ELF-1 (cell line): ENCODE measurements at regions not wholly inside any gene's neighbourhood (a gene's known extent, or its start where the extent isn't known, plus 50 kb on each side); places are given as distances from the start of the nearest gene placed in this dataset.
A peak's percentile ranks its signal among the peaks of the same experiment; 100 is the strongest.
"Not testable (repeated sequence)": the region's sequence is repeated elsewhere in the genome, so short reads cannot be mapped to it uniquely, and the experiment has no call there.

ENCODE experiments used
- DNase-seq: peaks from one replicate; pipeline ENCODE4 v3.0.0-alpha.2; 2016; ENCODE audit warnings: low read depth, low spot score

DNA sequence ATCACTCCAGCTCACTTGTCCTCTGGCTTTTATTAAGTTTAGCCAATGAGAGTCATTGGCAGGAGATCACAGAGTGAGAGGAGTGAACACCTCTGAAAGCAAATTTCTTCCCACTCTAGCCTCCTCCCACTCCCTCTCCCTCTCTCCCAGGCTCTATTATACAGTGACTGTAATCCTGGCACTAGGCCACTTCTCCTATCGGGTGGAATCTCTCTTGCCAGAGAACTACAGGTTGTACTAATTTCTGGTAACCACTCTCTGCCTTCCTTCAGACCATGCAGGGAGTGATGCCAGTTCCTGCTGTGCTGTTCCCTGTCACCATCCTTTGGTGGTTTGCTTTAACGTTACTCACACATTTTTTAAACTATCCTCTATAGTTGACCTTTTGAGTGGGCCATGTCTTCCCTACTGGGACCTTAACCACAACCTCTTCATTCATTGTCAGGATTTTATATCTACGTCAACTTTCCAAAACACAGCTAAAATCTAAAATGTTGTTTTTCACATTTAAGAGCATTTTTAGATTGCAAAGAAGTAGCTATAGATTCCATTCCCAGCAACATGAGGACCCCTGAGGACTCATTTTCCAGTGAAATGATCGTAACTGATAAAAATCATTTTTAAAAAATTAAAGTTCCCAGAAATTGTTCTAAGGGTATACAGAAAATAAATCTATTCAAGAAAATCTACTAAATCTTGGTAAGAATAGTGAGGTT lies 217.1 kb downstream of the MREG start:
- no peak for DNase-seq

DNA sequence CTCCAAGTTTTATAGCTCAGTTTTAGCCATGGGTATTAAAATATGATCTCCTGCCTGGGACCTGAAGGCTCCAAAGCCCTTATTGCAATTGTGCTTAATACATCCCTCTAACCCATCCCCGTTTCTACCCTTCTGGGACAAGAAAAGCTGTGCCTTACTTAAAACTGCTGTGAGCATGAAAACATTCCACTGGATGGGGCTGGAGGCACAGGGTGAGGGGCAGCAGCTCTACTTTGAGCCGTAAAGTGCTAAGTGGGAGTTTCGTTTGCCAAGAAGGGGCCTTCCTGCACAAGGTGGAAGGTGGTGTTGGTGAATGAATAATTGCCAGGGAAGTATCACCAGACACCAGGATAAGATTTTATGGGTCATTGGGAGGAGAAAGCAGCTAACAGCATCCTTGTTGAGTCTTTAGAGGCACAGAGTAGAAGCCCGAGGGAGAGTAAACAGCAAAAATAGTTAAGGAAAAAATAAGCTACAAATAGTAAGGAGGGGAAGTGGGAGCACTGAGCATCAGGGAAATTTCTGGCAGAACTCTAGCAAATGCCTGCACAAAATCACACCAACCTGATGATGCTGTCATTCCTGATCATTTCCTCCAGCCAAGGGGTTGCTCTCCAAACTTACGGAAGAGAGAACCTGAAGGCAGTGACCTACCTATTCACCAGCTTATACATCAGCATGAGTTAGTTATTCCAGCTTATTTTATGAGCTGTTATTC lies 218.4 kb downstream of the MREG start:
- DNase-seq = peak; percentile 72

DNA sequence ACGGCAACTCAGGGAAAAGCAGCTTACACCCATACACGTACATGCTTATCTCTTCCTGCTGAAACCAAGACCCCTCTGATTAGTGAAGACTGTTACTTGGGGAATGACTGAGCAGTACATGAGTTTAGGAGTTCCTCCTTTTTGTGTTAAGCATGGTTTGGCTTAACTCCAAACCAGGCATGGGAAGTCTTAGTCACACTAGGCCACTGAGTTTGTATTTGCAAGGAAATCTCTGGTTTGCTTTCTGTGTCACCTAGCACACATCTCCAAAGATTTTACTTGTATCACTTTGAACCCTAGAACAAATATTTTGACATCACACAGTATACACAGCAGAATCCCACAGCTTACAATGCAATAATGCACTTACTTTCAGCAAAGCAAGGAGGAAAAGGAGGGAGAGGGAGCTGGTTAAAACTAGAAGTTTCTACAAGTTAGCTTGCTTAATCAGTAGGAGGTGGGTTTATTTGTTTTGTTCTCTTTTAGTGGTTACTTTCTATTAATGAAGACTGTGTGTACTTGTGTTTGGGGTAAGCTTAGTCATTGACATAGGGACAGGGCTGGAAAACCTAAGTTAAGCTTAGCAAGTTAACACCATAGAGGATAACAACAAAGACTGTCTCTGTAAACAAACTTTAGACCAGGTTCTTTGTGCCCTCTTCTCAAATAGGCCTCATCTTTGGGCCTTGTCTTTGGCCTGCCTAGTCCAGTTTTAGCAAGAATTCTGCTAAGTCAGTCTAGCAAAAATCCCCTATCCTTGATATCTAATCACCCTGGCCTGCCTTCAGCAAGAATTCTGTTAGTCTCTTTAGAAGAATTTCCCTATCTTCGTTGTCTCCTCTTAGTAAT lies 219.4 kb downstream of the MREG start:
- peak; percentile 35 for DNase-seq

DNA sequence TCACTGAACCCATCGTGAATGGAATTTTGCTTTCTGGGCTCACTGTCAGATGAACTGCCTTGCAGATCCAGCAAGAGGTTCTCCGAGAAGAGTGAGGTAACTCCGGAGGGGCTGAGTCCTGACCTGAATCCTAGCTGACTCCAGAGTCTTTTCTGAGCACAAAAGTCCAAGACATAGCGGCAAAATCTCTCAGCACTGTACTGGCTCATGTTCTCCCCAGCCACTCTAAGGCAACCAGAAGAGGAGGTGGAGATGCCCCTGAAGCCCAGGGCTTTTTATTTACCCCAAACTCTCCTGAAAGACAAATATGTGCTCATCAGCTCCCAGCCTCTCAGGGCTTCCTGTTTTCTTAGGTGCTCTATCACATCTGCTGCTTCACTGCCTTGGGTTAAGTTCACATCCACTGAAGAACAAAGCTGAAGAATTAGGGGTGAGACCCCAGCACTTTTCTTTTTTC lies 221.8 kb downstream of the MREG start:
- DNase-seq = no peak

DNA sequence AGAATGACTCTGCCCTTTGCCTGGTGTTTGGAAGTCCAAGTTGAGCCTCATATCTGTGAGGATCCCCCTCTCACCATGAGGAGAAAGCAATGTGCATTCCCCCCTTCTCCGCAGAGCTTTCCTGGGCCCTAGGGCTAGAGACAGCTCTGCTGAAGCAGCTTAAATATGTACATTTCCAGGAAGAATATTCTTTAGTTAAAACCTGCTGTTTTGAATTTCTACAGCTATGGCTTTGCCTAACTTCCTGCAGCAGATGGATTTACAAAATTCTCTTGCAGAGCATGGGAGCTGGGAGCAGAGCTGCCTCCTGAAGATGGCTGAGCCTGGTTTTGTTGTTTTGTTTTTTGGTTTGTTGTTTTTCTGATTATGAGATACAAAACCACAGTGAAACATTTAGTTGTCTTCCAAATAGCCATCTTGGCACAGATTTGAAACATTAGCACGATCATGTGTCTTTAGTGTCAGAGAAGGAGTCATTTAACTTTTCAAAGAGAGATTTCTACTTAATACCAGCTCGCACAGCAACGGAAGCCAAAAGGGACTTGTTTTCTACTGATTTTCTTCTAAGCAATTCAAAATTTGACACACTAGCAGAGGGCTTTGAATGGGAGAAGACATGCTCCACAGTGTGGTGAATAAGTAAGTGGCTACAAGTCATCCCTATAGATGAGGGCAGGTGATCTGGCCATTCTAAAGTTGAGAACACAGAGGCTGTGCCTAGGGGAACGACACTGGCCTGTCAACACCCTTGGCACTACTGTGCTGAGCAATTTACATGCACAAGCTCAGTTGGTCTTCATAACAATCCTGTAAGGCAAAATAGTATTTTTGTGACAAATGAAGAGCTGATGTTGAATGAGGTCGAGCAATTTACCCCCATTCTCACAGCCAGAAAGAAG lies 222.6 kb downstream of the MREG start:
- DNase-seq = no peak

DNA sequence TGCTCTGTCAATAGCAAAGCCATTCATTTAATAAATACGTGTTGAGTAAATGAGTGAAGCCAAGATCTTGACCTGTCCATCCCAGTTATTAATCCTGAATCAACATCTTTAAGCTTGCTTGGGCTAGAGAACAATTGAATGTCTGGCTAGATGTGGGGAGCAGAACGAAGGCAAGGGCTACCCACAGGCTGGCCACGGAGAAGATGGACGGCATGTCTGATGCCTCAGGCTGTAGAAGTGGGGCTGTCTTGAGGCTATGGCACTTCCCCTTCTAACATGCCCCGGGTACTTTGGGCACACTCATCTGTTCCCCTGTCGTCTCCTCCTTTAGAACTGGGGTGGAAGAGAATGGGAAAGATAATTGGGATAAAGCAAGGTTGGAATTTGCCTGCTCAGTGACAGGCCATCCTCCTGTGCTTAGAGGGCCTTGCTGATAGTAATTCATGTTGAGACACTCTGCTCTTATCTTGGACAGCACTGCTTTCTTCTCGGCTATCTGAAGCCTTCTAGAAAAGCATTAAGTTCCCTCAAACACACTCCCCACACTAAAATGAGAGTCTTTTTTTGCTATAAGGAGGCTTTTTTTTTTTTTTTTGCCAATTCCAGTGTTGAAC lies 225.7 kb downstream of the MREG start:
- DNase-seq = peak; percentile 10

DNA sequence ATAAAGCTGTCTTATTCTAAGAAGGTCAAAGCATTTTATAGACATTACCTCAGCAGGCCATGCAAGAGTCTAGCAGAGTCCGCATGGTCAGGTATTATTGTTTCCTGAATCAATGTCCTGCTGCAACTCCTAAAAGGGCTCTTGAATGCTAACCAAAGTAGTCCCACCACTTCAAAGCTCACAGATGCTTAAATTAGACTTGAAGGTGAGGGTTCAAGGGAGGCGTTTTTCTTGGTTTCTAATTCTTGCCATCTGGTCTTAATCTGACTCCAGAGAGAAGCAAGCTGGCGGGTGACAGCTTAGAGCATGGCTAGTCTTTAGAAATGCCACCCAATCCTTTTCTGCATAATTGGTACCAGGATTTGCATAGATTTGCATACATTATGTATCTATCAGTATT lies 226.3 kb downstream of the MREG start:
- no peak for DNase-seq

DNA sequence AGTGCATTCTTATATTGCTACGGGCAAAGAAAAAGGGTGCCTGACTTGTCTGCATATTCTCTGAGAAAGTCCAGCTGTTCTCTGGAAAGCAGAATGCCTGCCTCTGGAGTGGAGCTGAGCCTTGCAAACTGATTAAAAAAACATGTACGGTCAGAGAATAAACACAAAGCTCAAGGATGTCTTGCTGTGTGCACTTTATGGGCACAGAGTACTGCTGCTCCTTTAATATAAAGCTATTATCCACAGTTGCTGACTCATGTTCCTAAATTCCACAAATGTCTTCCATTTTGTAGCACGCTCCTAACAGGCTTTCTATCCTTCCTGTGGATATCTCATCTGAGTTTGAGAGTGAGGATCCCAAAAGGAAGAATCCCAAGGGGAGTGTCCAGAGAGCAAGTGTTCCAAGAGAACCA lies 229.0 kb downstream of the MREG start:
- peak; percentile 32 for DNase-seq

DNA sequence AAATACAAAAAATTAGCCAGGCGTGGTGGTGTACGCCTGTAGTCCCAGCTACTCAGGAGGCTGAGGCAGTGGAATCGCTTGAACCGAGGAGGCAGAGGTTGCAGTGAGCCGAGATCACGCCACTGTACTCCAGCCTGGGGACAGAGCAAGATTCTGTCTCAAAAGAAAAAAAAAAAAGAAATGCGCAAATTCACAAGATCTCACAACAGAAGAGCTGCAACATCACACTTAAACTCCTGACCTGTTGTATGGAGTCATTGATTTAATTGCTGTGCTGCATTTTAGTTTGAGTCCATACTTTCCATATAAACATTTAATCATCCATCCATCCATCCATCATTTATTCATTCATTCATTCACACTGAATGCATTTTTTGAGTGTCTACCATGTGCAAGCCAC lies 229.7 kb downstream of the MREG start:
- not testable (repeated sequence) for DNase-seq

DNA sequence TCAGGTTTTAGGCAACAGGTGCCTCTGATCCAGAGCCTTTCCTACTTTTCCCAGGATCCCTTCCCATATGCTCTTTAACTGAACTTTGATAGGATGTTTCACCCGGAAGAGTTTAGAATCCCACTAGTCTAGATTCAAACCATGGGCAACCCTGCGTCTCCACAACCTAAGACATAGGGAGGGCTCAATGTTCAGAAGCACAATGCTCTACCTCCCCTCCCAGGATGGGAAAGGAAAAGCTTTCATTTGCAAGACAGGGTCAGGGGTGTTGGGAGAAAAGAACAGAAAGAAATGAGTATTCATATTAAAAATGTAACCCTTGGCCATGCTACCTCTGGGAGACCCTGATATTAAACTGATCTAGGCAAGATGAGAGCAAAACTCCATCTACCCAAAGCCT lies 230.4 kb downstream of the MREG start:
- DNase-seq = no peak

DNA sequence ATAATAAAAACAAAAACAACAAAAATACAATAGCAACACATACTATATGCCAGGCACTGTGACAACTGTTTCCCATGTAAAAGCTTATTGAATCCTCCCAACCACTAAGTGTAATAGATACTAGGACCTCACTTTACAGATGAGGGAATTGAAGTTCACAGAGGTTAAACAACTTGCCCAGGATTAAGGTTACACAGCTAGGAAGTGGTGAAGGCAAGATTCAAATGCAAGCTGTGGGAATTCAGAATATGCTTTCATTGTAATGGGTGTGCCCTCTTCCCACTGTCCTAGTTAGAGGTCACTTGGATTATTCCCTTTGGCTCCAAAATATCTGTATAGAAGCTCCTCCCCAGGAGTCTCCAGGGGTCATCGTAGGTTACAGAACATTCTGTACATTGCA lies 231.1 kb downstream of the MREG start:
- DNase-seq = no peak

DNA sequence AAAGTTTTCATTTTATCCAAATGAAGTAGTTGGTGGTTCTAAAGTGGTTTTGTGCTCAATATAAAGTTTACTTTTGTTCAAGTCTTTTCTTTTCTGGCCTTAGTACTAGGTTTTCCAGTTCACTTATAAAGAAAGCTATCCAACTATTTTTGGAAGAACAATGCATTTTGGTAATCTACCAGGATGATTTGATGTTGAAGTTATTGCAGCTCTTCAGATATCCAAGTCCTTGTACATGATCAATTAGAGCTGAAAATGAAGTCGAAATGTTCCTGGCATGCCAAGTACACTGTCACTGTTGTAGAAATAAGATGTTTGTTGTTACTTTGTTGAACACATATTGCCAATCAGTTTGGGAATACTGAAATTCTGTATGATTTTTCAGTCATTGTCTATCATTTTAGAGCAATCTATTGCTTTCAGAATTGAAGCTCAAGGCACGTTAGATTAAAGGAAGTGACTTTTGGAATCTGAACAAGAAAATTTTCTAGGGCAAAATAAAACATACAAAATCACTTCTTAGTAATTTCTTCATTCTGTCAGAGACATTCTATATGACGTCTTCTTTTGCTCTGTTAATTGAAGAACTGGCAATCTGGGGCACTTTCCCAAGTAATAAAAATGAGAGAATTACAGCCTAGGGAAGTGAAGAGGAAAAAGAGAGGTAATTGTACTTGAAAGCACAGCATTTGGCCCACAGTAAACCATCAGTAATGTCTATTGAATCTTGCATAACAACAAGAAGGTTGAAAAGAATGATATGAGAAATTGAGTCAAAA lies 232.3 kb downstream of the MREG start:
- DNase-seq = no peak

DNA sequence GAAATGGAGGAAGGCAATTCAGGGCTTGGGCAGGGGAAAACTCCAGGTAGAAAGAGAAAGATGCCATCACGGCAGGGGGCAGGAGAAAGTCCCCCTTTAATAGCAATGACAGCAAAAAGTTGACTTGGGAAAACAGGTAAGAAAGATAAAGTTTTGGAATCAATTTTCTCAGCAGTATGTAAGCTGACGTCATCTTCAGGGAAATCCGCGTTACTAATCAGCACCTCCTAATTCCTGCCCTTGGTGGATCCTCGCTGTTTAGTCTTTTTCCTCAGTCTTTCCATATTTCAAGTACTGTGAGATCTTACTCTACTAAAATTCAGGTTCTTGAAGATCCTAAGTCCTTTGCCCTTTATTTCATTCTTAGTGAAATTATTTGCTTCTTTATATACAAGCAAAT lies 233.0 kb downstream of the MREG start:
- no peak for DNase-seq

DNA sequence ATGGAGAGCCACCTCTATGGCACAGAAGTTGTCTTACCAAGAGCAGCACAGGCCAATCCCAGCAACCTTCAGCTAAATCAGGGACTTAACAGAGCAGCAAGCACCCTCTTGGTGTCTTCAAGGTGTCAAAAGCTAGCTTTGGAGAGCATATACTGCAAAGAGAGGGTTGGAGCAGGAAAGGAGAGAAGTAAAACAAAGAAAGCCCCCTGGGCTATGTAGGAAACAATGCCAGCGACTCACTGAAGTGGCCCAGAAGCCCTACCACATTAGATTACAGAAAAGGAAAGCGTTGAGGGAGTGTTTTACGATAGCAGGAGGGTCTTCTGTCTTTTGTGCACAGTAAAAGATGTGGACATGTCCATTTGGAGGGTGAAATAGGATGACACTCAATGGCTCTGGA lies 233.4 kb downstream of the MREG start:
- DNase-seq = peak; percentile 82

DNA sequence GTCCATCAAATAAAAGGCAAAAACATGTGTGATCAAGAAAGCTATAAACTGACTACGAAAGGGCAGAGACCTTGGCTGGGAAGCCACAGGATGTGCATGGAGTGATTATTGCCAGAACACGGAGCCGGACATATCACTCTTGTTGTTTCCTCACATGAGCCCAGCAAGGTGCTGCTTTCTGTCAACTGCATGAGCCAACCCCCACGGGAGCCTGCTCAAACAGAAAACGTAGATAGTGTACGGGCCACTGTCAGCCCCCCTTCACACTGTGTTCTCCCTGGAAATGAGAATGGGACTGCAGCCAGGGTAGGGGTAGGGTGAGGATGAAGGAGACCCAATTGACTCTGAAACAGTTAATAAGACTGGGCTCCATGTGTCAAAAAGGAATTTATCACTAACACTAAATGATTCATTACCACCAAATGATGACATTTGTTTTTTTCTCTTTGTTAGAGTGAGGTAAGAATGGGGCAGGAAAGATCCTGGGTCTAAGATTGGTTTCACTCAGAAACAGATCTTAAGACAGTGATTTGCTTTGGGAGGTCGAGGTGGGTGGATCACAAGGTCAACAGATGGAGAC lies 235.8 kb downstream of the MREG start:
- no peak for DNase-seq

DNA sequence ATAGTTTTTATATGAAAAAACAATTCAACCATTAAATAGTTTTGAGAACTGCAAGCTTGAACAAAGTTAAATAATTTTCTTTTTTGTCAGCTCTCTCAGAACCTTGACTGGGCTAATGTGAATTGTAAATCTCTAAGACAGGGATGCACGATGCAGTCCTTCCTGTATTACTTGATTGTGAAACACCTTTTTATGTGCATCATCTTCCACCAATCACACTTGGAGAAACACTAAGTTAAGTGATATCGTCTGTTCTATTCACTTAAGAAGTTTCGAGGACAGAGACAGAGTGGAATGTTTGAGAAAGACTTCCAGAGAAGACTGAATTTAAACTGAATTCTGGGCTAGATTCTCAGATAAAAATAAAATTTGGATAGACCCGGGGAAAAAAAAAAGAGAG lies 238.2 kb downstream of the MREG start:
- DNase-seq = no peak

DNA sequence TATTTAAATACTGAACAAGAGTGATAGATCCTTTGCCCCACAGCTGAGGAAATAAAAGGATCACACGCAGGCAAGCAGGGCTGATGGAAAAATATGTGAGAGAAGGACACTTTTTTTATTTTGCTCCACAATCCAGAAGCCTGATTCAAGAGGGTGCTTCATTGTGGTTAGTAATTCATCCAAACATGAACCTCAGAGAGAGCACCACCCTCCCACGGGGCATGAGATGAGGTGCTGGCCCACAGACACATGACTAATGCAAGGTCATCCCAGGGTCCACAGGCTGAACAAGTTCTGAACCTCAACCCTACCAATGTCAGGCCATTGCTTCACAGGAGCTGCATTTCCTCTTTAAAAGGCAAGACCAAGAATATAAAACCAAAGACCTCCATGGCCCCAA lies 239.6 kb downstream of the MREG start:
- DNase-seq = no peak

DNA sequence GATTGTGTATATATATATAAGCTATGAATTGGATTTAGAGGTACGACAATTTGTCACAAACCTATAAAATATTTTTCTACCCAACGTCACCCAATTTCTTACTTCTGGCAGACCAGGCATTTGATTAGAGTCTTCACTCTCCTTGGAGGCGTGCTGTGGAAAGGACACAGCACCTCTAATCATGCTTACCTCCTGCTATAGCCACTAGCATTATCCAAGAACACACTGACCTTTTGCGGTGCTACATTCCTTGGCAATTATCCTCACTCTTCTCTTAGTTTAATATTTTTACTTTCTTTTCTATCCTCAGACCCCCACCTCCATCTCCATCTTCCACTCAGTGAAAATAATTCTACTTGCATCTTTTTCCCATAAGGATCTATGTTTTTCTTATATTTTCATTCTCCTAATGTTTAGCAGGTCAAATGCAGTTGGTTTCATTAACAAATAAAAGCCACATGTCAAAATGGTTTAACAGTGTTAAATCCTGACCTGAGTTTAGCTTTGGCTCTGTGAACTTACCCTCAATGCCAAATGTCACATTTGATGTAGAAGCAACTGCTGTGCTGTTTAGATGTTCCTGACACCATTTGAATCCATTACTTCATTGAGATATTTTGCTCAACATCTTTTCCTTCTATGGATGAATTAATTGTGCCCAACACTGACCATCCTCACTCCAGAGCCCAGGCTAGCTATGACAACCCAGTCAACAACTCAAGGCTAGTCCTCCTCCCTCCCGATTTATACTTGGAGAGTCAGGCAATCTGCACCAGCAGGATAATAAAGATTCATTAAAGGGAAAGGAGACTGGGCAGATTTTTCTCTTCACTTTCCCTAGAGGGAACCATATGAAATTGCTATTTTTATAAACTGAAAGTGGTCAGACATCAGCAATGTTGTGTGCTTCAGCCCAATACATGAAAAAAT lies 240.5 kb downstream of the MREG start:
- no peak for DNase-seq

DNA sequence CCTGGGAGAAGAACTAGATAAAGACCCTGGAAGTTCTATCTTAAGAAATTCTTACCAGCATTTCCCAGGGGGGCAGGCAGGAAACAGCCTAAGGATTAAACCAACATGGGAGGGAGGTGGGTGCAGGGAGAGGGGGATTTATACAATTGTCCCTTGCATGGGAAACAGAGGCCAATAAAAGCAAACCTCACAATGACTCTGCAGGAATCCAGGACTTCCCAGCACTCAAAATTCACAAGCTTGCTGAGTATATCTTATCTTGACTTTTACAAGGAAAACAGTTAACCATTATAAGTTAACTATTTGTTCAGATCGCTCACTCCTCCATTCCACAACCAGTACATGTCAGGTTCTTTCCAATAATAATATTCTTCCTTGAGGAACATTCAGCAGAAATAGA lies 241.3 kb downstream of the MREG start:
- DNase-seq = peak; percentile 64
